ENCODE measurements at regions not wholly inside any gene's neighbourhood (a gene's known extent, or its start where the extent isn't known, plus 50 kb on each side); places are given as distances from the start of the nearest gene placed in this dataset.

- TF ChIP-seq CREM (CRISPR knock-in tag; IDR thresholded peaks at IDR 0.05) = no peak
These were observed 487.2 kb upstream of the HS6ST1 start (continued) for GRCh38 chr2:128805918-128806317.

- ChIA-PET CTCF (no interaction called here), POLR2A (no interaction called here)
- H3K27me3 Mint-ChIP-seq (ENCODE audit: low read depth) = no peaks in the 10 kb centered on the region; the same call in 1 of the 2 replicates
- H3K27ac Mint-ChIP-seq = no peak overlapping the region
- H3K4me1 Mint-ChIP-seq = no peaks in the 10 kb centered on the region
- H3K36me3 Mint-ChIP-seq = peaks cover 8% of the 10 kb centered on the region
- TF ChIP-seq SMAD4 (CRISPR knock-in tag; IDR thresholded peaks at IDR 0.05) (no peak), ZNF317 (CRISPR knock-in tag; IDR thresholded peaks at IDR 0.05; ENCODE audit: borderline replicate concordance, low read depth) (peak; percentile 95), ATF3 (CRISPR knock-in tag; conservative IDR thresholded peaks at IDR 0.05) (no peak), TP53 (CRISPR knock-in tag; IDR thresholded peaks at IDR 0.05) (no peak)
- DNase-seq (ENCODE audit: low spot score) (no peak), ATAC-seq (no peak)
- H3K4me3 Mint-ChIP-seq = no peak overlapping the region
- H3K9me3 Mint-ChIP-seq = peaks cover 25% of the 10 kb centered on the region
These were observed 488.6 kb upstream of the HS6ST1 start for GRCh38 chr2:128807317-128807716.

- Mint-ChIP-seq H3K4me3 (no peak overlapping the region), H3K4me1 (peaks cover 4% of the 10 kb centered on the region), H3K27me3 (ENCODE audit: low read depth) (no peaks in the 10 kb centered on the region; the same call in 1 of the 2 replicates), H3K27ac (no peak overlapping the region), H3K36me3 (peaks cover 8% of the 10 kb centered on the region), H3K9me3 (peaks cover 25% of the 10 kb centered on the region)
- no peak for TF ChIP-seq E2F5 (CRISPR knock-in tag; IDR thresholded peaks at IDR 0.05)
- no peak for TF ChIP-seq ATF2 (CRISPR knock-in tag; IDR thresholded peaks at IDR 0.05; ENCODE audit: borderline replicate concordance, low read depth)
- no peak for TF ChIP-seq MLX (CRISPR knock-in tag; IDR thresholded peaks at IDR 0.05)
- no peak for TF ChIP-seq HMGXB4 (CRISPR knock-in tag; IDR thresholded peaks at IDR 0.05)
- TF ChIP-seq ZNF671 (CRISPR knock-in tag; IDR thresholded peaks at IDR 0.05) = no peak
- TF ChIP-seq CREB1 (CRISPR knock-in tag; IDR thresholded peaks at IDR 0.05) = no peak
- no peak for TF ChIP-seq ZNF317 (CRISPR knock-in tag; IDR thresholded peaks at IDR 0.05; ENCODE audit: borderline replicate concordance, low read depth)
- no peak for TF ChIP-seq FOXK1 (CRISPR knock-in tag; IDR thresholded peaks at IDR 0.05)
- TF ChIP-seq ATF3 (CRISPR knock-in tag; conservative IDR thresholded peaks at IDR 0.05) = no peak
- TF ChIP-seq ZMAT4 (CRISPR knock-in tag; IDR thresholded peaks at IDR 0.05) = no peak
- TF ChIP-seq E2F4 (CRISPR knock-in tag; IDR thresholded peaks at IDR 0.05; ENCODE audit: borderline replicate concordance, low read depth) = no peak
- no peak for TF ChIP-seq ZNF532 (CRISPR knock-in tag; IDR thresholded peaks at IDR 0.05; ENCODE audit: borderline replicate concordance)
- no peak for TF ChIP-seq TEAD4 (CRISPR knock-in tag; IDR thresholded peaks at IDR 0.05)
- POLR2A ChIA-PET = no interaction called here
- CTCF ChIA-PET = no interaction called here
- ATAC-seq (no peak), DNase-seq (ENCODE audit: low spot score) (no peak)
These were observed 490.0 kb upstream of the HS6ST1 start for GRCh38 chr2:128808462-128809258.
